ENCODE measurements at regions not wholly inside any gene's neighbourhood (a gene's known extent, or its start where the extent isn't known, plus 50 kb on each side); places are given as distances from the start of the nearest gene placed in this dataset.

DNA sequence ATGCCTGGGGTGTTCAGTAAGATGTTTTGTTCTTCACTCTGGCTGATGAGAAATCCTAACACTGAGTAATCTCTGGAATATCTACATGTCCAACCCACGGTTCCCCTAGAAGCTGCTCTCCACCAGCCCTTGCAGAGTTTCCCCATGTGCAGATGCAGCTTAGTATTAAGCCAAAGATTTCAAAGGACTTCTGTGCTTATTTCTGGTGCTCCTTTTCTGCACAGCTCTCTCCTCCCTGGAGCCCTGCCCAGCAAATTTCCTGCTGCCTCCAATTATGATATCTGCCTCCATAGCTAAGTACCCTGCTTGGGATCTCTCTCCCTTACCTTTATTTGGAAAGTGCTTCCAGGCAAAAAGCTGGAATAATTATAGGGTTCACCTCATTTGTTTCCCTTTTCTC is 949.3 kb downstream of the BCL11A start:
- DNase-seq = no peak

DNA sequence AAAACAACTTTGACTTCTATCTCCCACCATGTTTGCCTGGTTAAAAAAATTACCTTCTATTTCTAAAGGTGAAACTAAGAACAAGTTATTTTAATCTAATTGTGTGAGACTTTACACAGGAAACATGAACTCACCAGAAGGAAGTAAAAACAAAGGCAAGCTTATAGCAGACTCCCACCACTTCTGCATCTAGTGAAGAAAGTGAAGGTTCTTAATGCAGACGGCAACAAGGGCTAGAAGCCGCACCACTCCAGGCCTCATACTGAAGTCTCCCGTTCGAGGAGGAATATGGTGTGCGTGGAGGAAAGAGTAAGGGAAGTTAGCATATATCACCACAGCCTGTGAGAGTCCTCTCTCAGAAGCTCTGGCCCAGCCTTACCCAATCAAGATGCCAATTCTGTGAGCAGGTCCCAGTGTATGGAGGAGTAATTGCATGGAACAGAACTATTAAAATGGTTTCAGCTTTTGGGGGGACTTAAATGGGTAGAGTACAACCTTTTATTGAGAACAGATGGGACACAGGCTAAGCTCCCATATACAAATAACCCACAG is 958.7 kb downstream of the BCL11A start:
- DNase-seq = no peak

DNA sequence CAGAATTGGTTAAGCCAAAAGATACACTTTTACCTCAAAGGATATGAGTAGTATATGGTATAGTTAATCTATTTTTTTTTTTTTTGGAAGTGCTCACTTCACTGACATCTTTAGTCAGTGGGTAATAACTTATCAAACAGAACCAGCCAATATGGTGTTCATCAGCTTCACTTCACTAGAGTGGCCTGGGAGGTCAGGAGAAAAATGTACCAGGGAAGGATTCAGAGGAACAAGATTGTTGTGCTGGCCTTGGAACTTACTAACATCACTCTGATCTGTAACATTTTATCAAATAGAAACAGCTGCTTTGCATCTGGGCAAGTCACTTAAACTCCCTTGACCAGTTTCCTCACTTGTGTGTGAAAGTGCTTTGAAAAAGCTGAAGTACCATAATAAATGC is 962.7 kb downstream of the BCL11A start:
- no peak for DNase-seq

DNA sequence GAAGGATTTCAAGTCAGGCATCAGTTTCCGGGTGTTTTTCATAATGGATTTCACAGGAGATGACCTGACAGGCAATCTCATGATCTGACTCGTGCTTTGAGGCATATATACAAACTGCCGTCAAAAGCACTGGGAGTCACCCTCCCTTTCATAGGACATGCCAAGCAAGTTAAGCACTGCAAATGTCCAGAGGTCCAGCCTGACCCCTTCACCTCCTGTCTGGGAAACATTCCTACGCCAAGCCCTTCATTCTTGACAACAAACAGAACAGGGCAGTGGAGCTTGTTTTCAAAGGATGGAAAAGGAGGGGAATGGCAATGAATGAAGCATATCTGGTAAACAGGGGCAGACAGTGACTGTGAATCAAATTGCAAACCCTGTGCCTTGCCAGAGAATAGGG is 963.6 kb downstream of the BCL11A start:
- DNase-seq = no peak

DNA sequence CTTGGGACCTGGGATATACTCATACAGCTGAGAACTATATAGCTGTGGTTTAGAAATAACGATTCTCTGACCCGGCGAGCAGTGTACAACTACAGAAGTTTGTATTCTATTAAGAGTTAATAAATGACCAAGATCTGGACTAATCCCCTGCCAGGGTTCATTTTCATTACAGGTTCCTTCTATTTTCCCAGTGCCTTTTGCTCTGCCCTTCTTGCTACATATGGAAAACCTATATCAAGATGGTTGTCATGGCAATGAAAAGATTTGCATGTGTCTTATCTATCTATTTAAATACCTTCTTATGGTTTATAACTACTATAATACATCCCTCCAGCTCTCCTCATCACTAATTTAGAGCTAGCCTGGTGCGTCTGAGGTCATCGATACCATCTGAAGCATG is 965.2 kb downstream of the BCL11A start:
- DNase-seq = no peak

DNA sequence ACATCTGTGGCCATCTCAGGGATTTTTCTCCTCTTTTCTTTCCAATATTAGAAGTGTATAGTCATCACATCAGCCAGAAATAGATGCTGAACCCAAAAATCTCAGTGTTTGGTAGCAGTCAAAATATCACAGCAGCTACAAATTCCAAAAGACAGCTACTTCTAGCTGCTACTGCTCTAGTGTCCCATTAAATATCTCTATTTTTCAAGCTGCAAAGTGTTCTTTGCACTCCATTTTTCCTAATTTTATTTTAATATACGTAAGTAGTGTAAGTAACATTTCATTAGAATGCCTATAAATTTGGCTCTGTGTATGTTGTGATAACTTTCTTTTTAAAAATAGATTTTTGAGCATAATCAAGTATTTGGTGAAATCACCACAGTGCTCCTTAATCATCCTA is 967.3 kb downstream of the BCL11A start:
- DNase-seq = no peak

DNA sequence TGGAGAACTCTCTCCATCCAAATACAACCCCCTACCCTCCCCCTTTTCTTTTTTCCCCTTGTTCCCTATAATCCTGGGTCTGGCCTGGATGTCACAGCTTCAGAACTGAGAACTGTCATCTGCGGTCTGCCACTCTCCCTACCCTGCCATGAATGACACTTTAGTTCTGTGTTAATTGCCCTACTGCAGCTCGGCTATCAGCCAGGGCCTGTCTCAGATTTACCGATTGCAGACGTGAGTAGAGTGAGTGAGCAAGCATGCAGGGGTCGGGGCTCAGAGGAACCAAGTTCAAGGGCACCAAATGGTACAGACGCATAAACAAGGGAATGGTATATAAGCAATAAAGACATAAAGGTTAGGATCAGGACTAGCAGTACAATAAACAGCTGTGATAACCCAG is 967.8 kb downstream of the BCL11A start:
- DNase-seq = no peak

DNA sequence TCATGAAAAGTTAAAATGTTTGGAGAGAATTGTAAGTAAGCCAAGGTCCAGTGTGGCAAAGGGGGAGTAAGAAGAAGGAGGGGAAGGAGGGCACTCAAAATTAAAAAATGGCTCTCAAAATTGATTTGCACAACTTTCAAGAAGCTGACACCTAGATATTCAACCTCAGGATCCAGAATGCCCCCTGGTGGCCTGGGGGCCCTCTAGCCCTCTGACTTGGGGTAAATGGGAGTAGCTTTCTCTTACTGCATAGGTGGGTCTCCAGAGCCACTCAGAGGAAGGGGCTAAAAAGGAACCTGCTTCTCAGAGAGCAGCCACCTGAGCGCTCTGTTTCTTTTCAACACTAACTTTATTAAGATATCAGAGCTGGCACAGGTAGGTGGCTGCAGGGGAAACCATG is 968.5 kb downstream of the BCL11A start:
- no peak for DNase-seq

DNA sequence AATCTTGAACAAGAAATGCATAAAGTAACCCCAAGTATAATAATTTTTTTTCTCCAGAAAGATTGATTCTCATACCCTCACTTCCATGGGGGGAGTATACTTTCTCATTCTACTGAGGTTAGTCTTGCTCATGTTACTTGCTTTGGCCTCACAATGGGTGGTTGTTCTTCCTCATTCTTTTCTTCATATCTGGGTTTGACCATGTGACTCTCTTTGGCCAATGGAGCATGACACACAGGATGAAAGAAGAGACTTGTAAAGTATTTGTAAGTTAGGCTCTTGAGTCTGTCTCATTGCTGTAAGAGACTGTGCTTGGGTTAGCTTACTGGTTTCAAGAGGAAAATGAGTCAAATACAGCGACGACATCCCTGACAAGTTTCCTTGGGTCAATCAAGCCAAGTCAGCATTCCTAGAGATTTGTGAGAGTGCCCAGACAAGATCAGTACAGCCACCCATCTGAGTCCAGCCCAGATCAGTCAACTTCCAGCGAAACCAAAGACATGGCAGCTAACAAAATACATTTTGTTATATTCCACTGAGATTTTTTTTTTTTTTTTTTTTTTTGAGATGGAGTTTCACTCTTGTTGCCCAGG is 970.2 kb downstream of the BCL11A start:
- DNase-seq = no peak

DNA sequence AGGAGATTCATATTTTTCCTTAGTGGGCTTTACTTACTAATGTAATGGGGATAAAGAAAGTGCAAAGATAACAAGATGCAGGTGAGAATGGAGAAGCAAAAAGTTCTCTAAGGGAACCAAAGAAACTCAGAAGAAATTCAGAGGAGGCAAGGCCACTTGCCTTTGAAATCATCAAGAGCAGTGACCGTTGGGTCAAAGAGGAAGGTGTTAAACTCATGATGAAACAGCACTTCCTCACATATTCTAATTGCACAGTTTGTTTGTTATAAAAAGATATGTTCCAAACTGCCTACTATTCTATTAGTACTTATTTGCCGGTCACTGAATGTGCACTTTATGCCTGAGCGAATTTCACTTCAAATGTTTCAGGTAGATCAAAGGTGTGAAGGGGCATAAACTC is 975.1 kb downstream of the BCL11A start:
- DNase-seq = no peak

DNA sequence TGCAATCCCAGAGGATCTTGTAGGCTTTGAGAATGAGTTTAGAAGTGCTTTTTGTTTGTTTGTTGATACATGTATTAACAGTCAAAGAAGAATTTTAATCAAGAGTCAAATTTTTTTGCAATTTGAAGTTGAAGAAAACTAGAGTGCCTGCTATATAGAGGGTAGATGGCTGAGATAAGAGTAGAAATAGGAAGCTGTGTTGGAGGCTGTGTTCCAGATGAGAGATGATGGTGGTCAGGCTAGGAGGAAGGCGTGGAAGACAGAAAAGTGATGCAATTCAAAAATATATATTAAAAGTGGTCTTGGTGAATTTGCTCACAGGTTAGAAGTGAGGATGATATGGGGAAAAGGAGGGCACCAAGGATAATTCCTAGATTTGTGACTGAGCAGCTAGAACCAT is 978.3 kb downstream of the BCL11A start:
- no peak for DNase-seq

DNA sequence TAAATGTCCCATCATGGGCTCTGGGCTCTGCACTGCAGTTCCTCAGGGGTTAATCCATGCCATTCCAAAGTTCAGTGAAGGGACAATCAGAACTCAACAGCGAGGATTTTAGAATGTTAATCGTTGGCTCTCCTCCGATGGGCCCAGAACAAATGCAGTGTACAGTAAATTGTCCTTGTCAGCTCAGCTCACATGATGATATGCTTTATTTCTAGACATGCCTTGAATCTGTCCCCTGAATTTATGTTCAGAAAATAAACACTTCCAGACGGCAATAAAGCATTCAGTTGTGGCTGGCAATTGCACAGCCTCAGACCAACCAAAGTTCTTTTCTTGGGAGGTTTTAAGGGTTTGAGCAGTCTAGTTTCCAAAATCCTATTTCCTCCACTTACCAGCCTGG is 981.2 kb downstream of the BCL11A start:
- DNase-seq = no peak

DNA sequence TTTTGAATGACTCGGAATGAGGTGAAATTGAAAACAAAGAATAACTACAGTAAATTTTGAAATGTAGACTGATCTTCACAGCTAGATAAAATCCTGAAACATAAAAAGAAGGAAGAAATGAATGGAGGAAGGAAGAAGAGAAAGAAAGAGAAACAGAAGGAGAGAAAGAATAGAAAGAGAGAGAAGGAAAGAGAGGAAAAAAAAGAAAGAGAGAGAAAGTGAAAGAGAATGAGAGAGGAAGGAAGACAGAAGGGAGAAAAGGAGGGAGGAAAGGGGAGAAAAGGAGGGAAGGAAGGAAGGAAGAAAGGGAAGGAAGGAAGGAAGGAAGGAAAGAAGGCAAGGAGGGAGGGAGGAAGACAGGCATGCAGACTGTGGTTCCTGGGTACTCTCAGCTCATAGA is 982.6 kb downstream of the BCL11A start:
- DNase-seq = no peak

DNA sequence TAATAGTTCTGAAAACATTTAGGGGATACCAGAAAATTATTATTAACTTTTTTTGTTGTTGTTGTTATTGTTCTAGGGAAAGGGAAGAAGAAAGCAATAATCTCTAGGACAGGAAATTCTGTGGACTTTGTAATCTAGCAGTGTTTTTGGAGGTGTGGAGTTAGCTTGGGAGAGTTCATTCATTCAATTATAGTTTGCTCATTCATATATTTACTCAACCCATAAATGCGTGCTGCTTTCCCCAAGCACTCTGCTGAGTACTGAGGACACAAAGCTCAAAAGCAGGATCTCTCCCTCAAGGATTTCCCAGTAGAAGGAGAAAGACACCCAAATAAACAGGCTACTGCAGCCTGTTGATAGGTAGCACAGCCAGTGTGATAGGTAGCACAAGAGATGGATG is 984.3 kb downstream of the BCL11A start:
- DNase-seq = no peak

DNA sequence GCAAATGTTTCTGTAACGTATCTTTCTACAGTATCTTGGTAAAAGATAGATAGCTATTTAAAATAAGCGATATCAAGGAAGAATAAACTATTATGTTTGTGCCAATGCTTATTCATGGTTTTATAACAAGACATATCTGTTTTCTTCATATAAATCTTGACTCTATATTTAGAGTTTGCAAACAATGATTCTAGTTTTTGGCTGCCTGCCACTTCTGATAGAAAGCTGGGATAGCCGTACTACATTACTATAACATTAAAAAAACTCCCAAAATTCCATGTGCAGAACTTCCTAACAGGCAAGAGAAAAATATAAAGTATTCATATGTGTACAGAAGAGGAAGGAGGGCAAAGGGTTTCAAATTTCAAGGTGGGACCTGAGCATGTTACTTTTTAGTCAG is 985.0 kb downstream of the BCL11A start:
- DNase-seq = no peak

DNA sequence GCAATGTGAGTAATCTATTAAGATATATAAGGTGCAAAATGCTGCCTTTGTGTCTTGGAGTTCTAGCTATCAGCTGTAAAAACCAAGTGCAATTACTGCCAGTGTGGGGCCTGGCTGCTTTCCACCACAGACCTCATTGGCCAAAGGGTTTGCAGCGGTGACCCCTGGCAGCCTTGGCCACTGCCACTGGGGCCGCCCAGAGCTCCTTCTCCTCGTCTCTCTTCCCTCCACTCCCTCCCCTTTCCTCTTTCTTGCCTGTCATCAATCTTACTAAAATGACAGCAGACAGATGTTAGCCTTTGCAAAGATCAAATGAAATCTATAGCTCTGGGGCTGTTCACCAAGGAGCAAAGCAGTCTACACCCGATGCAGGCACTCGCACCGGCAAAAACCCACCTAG is 986.3 kb downstream of the BCL11A start:
- no peak for DNase-seq

DNA sequence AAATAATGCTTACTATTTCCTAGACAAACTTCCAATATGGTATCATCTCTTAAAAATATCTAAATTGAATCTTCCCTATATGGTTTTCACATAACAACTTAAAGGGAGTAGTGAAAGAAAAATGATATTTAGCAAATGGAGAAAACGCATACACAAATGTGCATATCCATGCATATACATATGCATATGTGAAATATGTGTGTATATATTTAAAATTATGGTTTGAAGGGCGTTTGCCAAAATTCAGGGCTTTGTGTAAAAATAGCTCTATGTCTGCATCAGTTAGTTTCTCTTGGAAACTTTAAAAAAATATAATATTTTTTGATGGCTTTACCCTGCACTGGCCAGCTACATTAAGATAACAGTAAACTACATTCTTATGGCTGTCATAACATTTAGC is 986.7 kb downstream of the BCL11A start:
- DNase-seq = no peak

DNA sequence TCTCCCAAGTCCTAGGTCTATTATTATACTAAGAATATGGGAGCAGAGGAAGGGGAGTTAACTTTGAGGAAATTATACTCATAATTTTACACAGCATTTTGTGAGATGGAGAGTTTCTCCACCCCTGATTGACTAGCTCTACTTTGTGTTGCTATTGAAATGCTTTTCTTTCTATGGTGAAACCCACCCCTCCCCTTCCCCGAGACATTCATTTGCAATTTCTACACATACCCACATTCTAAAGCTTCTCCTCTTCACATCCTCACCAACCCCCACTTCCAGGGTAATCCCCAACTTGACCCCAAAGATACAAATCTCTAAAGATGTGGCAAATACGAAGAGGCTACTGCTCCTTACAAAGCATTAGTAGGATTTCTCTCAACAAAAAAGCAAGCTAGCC is 992.2 kb downstream of the BCL11A start:
- no peak for DNase-seq

DNA sequence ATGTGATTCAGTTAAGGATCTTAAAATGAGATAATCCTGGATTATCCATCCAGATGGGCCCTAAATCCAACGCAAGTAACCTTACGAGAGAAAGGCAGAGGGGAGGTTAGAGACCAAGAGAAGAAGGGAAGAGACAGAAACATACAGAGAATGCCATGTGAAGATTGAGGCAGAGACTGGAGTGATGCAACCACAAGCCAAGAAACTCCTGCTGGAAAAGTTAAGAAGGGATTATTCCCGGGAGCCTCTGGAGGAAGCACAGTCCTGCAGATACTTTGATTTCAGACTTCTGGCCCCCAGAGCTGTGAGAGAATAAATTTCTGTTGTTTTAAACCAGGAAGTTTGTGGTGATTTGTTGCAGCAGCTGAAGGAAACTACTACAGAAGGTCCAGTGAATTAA is 992.7 kb downstream of the BCL11A start:
- no peak for DNase-seq

DNA sequence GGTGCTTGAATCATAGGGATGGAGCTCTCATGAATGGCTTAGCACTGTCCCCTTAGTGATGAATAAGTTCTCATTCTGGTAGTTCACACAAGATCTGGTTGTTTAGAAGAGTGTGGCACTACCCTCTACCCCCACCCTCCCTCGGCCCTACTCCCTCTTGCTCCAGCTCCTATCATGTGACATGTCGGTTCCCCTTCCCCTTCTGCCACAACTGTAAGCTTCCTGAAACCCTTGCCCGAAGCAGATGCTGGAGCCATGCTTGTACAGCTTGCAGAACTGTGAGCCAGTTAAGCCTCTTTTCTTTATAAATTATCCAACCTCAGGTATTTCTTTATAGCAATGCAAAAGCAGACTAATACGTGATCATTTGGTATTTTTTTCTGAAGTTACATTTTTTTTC is 1012.6 kb downstream of the BCL11A start:
- DNase-seq = no peak

DNA sequence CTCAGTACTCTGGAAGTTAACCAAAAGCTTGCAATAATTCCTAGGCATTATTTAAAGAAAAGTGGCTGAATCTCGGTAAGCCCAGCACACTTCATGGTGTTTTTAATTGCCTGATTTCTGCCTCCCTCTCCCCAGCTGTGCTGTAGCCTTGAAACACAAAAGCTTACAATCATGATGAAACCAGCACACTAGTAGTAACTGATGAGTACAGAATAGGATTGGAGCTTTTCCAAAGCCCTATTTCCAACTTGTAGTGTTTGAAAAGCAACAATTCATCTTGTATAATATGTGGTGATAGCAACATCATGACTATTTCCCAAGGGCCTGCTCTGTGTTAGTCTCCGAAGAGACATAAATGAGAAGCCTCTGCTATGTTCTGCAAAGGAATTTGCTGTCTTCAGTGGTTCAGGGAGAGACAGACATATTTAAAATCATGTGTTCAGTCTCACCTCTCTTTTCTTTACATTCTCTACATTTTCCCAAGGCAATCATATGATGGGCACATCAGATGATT is 1015.0 kb downstream of the BCL11A start:
- DNase-seq = no peak

DNA sequence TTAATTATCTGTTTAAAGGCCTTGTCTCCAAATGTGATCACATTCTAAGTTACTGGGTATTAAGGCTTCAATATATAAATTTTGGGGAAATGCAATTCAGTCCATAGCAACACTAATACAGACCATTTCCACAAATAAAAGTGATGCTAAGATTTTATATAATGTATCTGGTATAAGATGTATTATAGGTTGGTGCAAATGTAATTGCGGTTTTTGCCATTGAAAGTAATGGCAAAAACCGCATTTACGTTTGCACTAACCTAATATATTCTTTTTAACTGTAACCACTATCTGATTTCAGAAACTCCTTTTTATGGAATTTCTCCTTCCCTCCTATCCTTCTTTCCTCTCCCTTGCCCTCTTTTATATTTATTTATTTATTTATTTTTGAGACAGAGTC is 1020.6 kb downstream of the BCL11A start:
- DNase-seq = no peak

DNA sequence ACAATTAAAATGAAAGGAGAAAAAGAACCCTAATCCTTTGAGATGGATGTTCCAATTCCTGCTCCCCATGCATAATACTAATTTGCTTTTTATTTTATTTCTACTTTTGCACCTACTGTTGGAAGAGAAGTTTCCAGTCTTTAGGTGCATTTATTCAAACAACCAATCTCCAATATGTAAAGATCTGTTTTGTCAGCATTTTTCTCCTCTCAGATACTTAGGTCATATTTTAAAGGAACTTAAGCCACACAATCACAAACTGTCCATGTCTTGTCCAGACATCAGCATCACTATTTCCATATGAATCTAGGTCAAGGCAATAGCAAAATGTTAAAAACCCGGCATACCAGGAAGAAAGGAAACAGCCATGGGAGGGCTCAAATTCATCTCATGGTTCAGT is 1023.2 kb downstream of the BCL11A start:
- DNase-seq = no peak

DNA sequence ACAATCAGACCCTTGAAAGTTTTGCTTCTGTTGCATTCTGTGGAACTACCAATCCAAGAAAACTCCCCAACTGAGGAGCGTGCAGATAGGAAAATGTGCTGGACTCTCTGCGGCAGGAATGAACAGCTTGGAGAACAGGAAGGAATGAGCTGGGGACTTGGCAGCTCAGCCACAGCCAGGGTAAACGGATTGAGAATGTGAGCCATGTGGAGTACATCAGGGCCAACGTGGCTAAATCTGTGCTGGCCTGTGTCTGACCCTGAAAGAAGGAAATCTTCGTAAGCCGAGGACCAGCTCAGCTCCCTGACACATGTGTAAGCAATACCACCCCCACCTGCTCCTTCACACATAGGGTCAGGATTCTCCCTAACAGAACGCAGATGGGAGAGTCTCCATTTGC is 1023.7 kb downstream of the BCL11A start:
- DNase-seq = no peak

DNA sequence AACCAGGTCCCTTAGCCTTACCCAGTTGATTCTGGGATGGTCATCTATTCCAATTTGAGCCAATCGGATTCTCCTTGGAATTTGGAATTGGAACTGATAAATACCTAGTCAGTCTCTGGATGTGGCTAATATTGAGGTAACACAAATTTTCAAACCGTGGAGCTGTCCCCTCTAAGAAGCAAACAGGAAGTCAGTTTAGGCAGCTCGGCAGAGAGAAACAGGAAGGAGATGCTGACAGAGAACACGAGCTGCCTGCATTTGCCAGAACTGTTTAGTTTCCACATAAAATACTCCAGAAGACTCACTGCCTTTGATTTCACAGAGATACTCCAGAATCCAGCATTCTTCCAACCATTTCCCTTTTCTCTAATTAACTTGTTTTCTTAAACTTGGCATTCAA is 1024.9 kb downstream of the BCL11A start:
- no peak for DNase-seq

DNA sequence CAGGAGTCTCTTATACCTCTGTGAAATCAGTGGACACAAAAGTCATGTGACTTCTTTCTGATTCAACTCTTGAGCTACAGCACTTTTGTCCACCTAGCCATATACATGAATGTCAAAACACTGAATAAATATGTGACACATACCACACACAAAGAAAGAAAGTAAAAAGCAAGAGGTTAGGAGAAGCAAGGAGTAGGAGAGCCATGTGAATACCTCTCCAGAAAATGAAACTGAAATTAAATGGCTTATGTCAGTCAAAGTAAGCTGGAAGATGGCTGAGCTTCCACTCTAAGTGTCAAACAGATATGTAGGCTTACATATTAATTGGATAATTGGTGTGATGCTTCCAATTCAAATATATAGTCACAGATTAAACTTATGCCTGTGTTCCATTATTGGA is 1050.5 kb downstream of the BCL11A start:
- DNase-seq = no peak

Data from CD4-positive, alpha-beta T cell treated with Interleukin-12 subunit alpha and Interleukin-12 subunit beta, for 1 hour (primary cell).